ENCODE measurements at regions not wholly inside any gene's neighbourhood (a gene's known extent, or its start where the extent isn't known, plus 50 kb on each side); places are given as distances from the start of the nearest gene placed in this dataset.

- TF ChIP-seq CTCF (IDR thresholded peaks at IDR 0.05), result no peak
- no peaks in the 10 kb centered on the region for H3K27me3 Mint-ChIP-seq (ENCODE audit: low read depth)
- peaks cover 21% of the 10 kb centered on the region for H3K4me1 Mint-ChIP-seq (ENCODE audit: low read depth)
- peak overlapping the region; percentile 84 for H3K27ac Mint-ChIP-seq (ENCODE audit: unreplicated experiment)
- no peak for DNase-seq (ENCODE audit: low spot score)
- no peak overlapping the region for H3K4me3 Mint-ChIP-seq (ENCODE audit: unreplicated experiment)
- peaks cover 5% of the 10 kb centered on the region for H3K9me3 Mint-ChIP-seq (ENCODE audit: low read depth)
- H3K36me3 Mint-ChIP-seq (ENCODE audit: low read depth), result no peaks in the 10 kb centered on the region
Measured at GRCh38 chr4:175459571-175459970, 352.5 kb downstream of the GPM6A start.

- no peak for TF ChIP-seq CTCF (IDR thresholded peaks at IDR 0.05)
- no peak for DNase-seq (ENCODE audit: low spot score)
- H3K9me3 Mint-ChIP-seq (ENCODE audit: low read depth), result peaks cover 5% of the 10 kb centered on the region
- no peak overlapping the region for H3K4me3 Mint-ChIP-seq (ENCODE audit: unreplicated experiment)
- H3K27me3 Mint-ChIP-seq (ENCODE audit: low read depth), result no peaks in the 10 kb centered on the region
- no peaks in the 10 kb centered on the region for H3K36me3 Mint-ChIP-seq (ENCODE audit: low read depth)
- peaks cover 25% of the 10 kb centered on the region for H3K4me1 Mint-ChIP-seq (ENCODE audit: low read depth)
- peak overlapping the region; percentile 84 for H3K27ac Mint-ChIP-seq (ENCODE audit: unreplicated experiment)
Measured at GRCh38 chr4:175460414-175460813, 351.6 kb downstream of the GPM6A start.

- Mint-ChIP-seq H3K4me1 (ENCODE audit: low read depth) (peaks cover 18% of the 10 kb centered on the region), H3K36me3 (ENCODE audit: low read depth) (no peaks in the 10 kb centered on the region), H3K27ac (ENCODE audit: unreplicated experiment) (peak overlapping the region; percentile 81), H3K27me3 (ENCODE audit: low read depth) (no peaks in the 10 kb centered on the region), H3K9me3 (ENCODE audit: low read depth) (peaks cover 11% of the 10 kb centered on the region), H3K4me3 (ENCODE audit: unreplicated experiment) (no peak overlapping the region)
- DNase-seq (ENCODE audit: low spot score), result no peak
- TF ChIP-seq CTCF (IDR thresholded peaks at IDR 0.05), result no peak
Measured at GRCh38 chr4:175469514-175469913, 342.6 kb downstream of the GPM6A start.

GRCh38 chr4:175470131-175470530 is 341.9 kb downstream of the GPM6A start:
- no peak for TF ChIP-seq CTCF (IDR thresholded peaks at IDR 0.05)
- H3K27ac Mint-ChIP-seq (ENCODE audit: unreplicated experiment), result peak overlapping the region; percentile 60
- no peaks in the 10 kb centered on the region for H3K36me3 Mint-ChIP-seq (ENCODE audit: low read depth)
- peaks cover 14% of the 10 kb centered on the region for H3K4me1 Mint-ChIP-seq (ENCODE audit: low read depth)
- no peaks in the 10 kb centered on the region for H3K27me3 Mint-ChIP-seq (ENCODE audit: low read depth)
- H3K9me3 Mint-ChIP-seq (ENCODE audit: low read depth), result peaks cover 11% of the 10 kb centered on the region
- DNase-seq (ENCODE audit: low spot score), result no peak
- no peak overlapping the region for H3K4me3 Mint-ChIP-seq (ENCODE audit: unreplicated experiment)

GRCh38 chr4:175480404-175480803 is 331.7 kb downstream of the GPM6A start:
- H3K27ac Mint-ChIP-seq (ENCODE audit: unreplicated experiment), result no peak overlapping the region
- H3K4me3 Mint-ChIP-seq (ENCODE audit: unreplicated experiment), result no peak overlapping the region
- DNase-seq (ENCODE audit: low spot score), result no peak
- H3K27me3 Mint-ChIP-seq (ENCODE audit: low read depth), result no peaks in the 10 kb centered on the region
- no peaks in the 10 kb centered on the region for H3K4me1 Mint-ChIP-seq (ENCODE audit: low read depth)
- peaks cover 1% of the 10 kb centered on the region for H3K36me3 Mint-ChIP-seq (ENCODE audit: low read depth)
- no peak for TF ChIP-seq CTCF (IDR thresholded peaks at IDR 0.05)
- no peaks in the 10 kb centered on the region for H3K9me3 Mint-ChIP-seq (ENCODE audit: low read depth)

Measured in chondrocyte (in vitro differentiated cells).